ENCODE measurements at regions not wholly inside any gene's neighbourhood (a gene's known extent, or its start where the extent isn't known, plus 50 kb on each side); places are given as distances from the start of the nearest gene placed in this dataset.
"Not testable (repeated sequence)": the region's sequence is repeated elsewhere in the genome, so short reads cannot be mapped to it uniquely, and the experiment has no call there.

DNA sequence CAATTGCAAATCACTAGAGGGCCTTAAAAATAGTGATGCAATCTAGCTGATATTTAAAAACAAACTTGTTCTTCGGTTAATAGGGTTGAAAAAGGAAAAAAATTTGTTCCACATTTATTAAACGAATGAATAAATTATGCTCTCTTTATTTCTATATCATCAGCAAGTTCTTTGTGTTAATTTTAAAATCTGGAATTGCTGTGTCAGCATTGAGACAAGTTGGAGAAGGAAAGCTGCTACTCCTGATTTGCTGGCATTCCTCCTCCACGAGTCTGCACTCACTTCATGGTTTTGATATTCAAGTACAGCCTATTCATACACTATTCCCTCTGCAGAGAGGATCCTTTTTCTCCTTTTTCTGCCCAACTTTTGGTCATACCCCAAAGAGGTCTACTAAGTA lies 117.6 kb downstream of the MRPL39 start:
- DNase-seq (ENCODE audit: low read depth, low spot score): no peak

DNA sequence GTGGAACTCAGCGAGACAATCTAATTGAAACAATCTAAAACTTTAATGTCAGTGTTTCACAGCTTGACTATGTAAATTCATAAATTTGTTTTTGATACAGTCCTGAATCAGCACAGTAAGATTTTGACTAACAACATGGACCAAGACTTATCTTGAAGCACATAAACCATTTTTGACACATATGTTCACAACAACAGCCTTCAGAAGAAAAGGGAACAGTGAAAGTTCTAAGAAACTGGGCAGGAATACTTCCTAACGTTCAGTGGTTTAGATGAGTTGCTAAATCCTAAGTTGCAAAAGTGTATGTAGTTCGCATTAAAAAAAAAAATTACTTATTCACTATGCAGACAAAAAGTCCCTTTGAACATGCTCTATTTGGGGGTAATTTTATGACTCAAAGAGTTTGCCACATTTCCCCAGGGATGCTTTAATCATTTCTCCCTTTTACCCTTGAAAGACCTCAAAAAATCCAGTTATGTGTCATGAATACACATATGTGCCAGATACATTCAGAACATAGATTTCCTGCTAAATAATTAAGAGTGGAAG lies 120.2 kb downstream of the MRPL39 start:
- DNase-seq (ENCODE audit: low read depth, low spot score): no peak

DNA sequence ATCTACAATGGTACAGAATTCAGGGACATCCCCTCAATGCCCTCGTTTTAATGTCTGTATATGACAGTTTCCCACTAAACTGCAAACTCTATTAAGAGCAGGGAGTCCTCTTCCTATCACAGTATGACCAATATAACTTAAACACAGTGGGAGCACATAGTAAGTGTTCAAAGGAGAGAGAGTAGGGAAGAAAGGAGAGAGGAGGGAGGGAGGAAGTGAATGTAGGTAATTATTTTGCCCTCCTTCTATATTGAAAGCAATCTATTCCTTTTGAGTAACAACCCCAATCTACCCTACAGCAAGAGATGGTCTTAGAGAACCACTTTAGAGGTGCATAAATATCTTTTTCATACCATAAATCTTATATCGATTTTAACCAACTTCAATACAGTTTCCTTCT lies 121.4 kb downstream of the MRPL39 start:
- DNase-seq (ENCODE audit: low read depth, low spot score): no peak

DNA sequence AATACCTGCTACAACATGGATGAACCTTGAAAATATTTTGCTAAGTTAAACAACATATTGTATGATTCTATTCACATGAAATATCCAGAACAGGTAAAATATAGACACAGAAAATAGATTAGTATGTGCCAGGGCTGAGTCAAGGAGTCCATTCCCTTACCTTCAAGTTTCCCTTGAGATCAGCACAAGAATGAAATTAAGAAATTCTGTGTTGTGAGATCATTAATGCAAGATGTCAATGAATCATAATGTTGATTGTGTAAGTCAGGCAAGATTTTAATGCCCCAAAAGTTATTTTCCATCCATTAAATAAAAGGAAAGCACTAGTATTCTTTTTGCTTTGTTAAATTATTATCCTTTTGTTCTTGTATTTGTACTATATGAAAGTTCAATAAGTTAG lies 139.4 kb downstream of the MRPL39 start:
- DNase-seq (ENCODE audit: low read depth, low spot score): no peak

GRCh38 chr21:25467071-25467470 lies 140.2 kb downstream of the MRPL39 start:
- DNase-seq (ENCODE audit: low read depth, low spot score): not testable (repeated sequence)

GRCh38 chr21:25466470-25466869 lies 140.8 kb downstream of the MRPL39 start:
- DNase-seq (ENCODE audit: low read depth, low spot score): no peak

- no peak for DNase-seq (ENCODE audit: low read depth, low spot score)
Measured at GRCh38 chr21:25465263-25465662, 142.0 kb downstream of the MRPL39 start.

DNA sequence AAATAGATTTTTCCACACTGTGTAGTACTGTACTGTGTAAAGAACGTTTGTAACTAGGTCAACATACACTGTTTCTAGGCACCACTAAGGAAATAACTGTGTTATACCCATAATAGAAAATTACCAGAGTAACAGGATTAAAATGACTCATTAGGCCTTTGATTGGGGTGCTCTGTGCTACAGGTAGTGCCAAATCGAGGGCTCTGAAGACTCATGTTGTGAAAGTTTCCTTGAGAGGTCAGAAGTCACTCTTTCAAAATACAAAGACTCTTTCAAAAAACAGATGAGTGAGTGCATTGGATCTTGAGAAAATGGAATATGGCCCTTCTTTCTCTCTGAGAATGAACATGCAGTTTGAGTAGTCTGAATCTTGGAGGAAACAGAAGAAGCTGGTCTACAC lies 143.0 kb downstream of the MRPL39 start:
- no peak for DNase-seq (ENCODE audit: low read depth, low spot score)

DNA sequence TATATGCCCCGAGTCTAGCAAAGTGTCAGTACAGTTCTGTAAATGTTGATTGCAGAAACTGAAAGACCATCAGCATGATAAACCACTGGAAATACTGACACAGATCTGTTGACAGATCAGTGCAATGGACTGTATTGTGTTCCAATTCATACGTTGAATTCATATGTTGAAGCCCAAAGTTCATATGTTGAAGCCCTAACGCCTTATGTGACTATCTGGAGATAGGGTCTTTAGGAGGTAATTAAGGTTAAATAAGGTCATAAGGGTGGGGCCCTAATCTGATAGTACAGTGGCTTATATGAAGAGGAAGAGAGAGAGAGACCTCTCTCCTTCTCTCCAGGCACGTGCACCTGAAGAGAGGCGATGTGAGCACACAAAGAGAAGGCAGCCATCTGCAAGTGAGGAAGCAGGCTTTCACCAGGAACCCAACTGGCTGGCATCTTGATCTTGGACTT lies 144.7 kb downstream of the MRPL39 start:
- no peak for DNase-seq (ENCODE audit: low read depth, low spot score)

GRCh38 chr21:25461725-25462124 lies 145.6 kb downstream of the MRPL39 start:
- no peak for DNase-seq (ENCODE audit: low read depth, low spot score)

GRCh38 chr21:25459993-25460392 lies 147.3 kb downstream of the MRPL39 start:
- no peak for DNase-seq (ENCODE audit: low read depth, low spot score)

DNA sequence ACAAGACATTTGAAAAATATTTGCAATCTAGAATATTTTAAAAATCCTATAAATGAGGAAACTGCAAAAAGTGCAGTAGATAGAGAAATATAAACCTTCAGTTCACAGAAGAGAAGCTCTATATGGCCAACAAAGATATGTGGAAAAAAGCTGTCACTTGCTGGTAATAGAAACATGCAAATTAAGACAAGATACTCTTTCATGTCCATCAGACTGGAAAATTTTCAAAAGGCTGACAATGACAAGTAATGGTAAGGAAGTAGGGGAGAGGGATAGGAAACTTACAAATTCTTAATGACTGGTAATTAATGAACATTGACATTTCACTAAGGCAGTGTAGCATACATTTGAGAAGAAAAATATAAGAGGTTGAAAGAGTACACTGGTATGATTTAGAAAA lies 147.9 kb downstream of the MRPL39 start:
- no peak for DNase-seq (ENCODE audit: low read depth, low spot score)

DNA sequence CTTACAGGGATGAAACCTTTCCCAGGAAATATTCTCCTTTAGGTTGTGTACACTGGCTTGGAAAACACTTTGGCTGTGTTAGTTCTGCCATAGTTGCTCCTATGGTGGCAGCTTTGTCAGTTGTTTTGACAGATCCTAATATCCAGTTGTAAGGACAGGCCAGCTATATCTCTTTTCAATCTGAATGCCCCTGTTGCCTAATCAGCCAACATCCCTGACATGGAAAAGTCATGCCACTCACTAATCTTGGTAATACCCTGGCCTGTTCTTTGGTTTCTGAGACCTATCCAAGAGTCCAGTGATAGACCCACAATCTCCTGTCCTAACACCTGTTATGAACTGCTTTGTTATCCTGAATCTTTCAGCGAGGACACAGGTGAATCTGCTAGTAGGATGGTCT lies 148.8 kb downstream of the MRPL39 start:
- DNase-seq (ENCODE audit: low read depth, low spot score): no peak

GRCh38 chr21:25457946-25458345 lies 149.3 kb downstream of the MRPL39 start:
- no peak for DNase-seq (ENCODE audit: low read depth, low spot score)

DNA sequence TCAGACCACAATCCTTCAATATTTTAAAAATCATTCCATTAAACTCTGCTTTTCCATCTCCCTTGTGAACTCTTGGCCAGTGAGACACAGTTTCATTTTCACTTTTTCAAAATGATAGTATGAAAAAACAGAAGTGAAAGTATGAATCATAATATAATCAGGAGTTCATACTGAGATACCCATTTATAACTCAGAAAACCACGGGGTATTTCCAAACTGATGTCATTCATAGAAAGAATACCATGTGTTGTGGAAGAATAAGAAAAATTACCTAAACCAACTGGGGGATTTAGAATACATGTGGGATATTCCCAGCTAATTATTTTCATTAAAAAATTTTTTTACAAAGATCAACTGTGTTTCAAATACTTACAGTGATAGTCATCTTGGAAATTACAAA lies 149.9 kb downstream of the MRPL39 start:
- no peak for DNase-seq (ENCODE audit: low read depth, low spot score)

DNA sequence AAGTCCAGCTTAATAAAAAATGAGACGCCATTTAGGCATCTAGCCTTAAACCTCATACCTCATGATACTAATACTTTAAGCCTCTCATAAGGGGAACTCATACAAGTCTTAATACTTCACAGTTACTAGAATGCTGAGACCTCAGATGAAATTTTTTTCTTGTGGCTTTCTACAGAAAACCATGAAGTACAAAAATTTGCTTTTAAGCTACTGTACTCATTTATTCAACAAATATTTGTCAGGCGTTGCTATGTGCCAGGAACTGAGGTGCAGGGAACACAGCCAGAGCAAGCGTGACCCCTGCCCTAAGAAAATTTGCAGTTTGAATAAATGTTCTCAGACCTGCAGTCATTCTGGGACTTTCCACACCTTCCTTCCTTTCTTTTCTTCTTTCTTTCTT lies 150.6 kb downstream of the MRPL39 start:
- DNase-seq (ENCODE audit: low read depth, low spot score): peak; percentile 8

GRCh38 chr21:25453524-25453923 lies 153.8 kb downstream of the MRPL39 start:
- DNase-seq (ENCODE audit: low read depth, low spot score): no peak

DNA sequence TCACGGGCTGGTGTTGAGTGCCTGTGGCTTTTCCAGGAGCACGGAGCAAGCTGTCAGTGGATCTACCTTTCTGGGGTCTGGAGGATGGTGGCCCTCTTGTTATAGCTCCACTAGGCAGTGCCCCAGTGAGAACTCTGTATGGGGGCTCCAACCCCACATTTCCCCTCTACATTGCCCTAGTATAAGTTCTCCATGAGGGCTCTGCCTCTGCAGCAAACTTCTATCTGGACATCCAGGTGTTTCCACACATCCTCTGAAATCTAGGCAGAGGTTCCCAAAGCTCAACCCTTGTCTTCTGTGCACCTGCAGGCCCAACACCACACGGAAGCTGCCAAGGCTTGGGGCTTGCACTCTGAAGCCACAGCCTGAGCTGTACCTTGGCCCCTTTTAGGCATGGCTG lies 157.3 kb downstream of the MRPL39 start:
- no peak for DNase-seq (ENCODE audit: low read depth, low spot score)

GRCh38 chr21:25441835-25442234 lies 165.4 kb downstream of the MRPL39 start:
- DNase-seq (ENCODE audit: low read depth, low spot score): no peak

GRCh38 chr21:25437465-25437864 lies 169.8 kb downstream of the MRPL39 start:
- DNase-seq (ENCODE audit: low read depth, low spot score): not testable (repeated sequence)

GRCh38 chr21:25428537-25428936 lies 178.7 kb downstream of the MRPL39 start:
- DNase-seq (ENCODE audit: low read depth, low spot score): no peak

DNA sequence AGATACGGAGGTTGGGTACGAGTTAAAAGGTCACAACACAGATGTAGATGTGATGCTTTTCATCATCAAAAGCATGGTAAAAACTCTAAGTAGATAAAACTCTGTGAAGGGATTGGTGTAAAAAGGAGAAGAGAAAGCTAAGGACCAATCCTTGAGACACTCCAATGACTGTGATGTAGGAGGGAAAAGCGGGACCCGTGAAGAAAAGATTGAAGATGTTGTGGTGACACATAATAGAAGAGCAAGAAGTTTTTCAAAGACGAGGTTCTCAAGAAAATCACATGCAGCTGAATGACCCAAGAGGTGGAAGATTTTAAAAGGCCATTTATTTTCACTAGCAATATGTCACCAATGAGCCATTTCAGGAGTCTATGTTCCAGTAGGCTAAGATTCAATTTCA lies 179.5 kb downstream of the MRPL39 start:
- DNase-seq (ENCODE audit: low read depth, low spot score): no peak

- no peak for DNase-seq (ENCODE audit: low read depth, low spot score)
Measured at GRCh38 chr21:25426580-25426979, 180.7 kb downstream of the MRPL39 start.

GRCh38 chr21:25425156-25425555 lies 182.1 kb downstream of the MRPL39 start:
- no peak for DNase-seq (ENCODE audit: low read depth, low spot score)

Measured in activated CD4-positive, CD25-positive, alpha-beta regulatory T cell treated with anti-CD3 and anti-CD28 coated beads, Interleukin-2, amount 50 U/mL, for 16 hours (primary cell).